ENCODE measurements at regions not wholly inside any gene's neighbourhood (a gene's known extent, or its start where the extent isn't known, plus 50 kb on each side); places are given as distances from the start of the nearest gene placed in this dataset.

- Histone ChIP-seq H3K27ac (ENCODE audit: low read depth in 1 of 2, low read length in 2 of 2) (no peak overlapping the region), H3K27me3 (ENCODE audit: control insufficient read depth in 4 of 4, insufficient read depth in 4 of 4, low read length in 3 of 4) (no peaks in the 10 kb centered on the region), H3K9me3 (ENCODE audit: control insufficient read depth in 4 of 4, low read length in 3 of 4) (no peaks in the 10 kb centered on the region), H3K36me3 (ENCODE audit: control insufficient read depth in 4 of 4, insufficient read depth in 3 of 4, low read depth in 1 of 4, low read length in 3 of 4) (no peaks in the 10 kb centered on the region), H3K4me3 (ENCODE audit: low read depth in 1 of 3, low read length in 3 of 3) (no peak overlapping the region), H3K9ac (ENCODE audit: low read depth in 1 of 2, low read length in 2 of 2) (no peak overlapping the region), H3K4me1 (ENCODE audit: control insufficient read depth in 4 of 4, insufficient read depth in 4 of 4, low read length in 3 of 4) (no peaks in the 10 kb centered on the region)
- TF ChIP-seq ATF3 (IDR thresholded peaks at IDR 0.05) (no peak), EGR1 (IDR thresholded peaks at IDR 0.05; ENCODE audit: low read depth in 2 of 2) (no peak), SP1 (IDR thresholded peaks at IDR 0.05) (no peak), NR2F2 (IDR thresholded peaks at IDR 0.05) (no peak), HNF4G (IDR thresholded peaks at IDR 0.05) (no peak), YY1 (IDR thresholded peaks at IDR 0.05) (no peak), HNF4A (conservative IDR thresholded peaks at IDR 0.05) (no peak), TAF1 (conservative IDR thresholded peaks at IDR 0.05) (no peak), FOXA2 (IDR thresholded peaks at IDR 0.05) (no peak), CTCF (IDR thresholded peaks at IDR 0.05; ENCODE audit: low read depth, low read length, missing input control) (no peak), JUND (IDR thresholded peaks at IDR 0.05) (no peak)
- TF ChIP-seq, protein P1, sequence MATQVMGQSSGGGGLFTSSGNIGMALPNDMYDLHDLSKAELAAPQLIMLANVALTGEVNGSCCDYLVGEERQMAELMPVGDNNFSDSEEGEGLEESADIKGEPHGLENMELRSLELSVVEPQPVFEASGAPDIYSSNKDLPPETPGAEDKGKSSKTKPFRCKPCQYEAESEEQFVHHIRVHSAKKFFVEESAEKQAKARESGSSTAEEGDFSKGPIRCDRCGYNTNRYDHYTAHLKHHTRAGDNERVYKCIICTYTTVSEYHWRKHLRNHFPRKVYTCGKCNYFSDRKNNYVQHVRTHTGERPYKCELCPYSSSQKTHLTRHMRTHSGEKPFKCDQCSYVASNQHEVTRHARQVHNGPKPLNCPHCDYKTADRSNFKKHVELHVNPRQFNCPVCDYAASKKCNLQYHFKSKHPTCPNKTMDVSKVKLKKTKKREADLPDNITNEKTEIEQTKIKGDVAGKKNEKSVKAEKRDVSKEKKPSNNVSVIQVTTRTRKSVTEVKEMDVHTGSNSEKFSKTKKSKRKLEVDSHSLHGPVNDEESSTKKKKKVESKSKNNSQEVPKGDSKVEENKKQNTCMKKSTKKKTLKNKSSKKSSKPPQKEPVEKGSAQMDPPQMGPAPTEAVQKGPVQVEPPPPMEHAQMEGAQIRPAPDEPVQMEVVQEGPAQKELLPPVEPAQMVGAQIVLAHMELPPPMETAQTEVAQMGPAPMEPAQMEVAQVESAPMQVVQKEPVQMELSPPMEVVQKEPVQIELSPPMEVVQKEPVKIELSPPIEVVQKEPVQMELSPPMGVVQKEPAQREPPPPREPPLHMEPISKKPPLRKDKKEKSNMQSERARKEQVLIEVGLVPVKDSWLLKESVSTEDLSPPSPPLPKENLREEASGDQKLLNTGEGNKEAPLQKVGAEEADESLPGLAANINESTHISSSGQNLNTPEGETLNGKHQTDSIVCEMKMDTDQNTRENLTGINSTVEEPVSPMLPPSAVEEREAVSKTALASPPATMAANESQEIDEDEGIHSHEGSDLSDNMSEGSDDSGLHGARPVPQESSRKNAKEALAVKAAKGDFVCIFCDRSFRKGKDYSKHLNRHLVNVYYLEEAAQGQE (IDR thresholded peaks at IDR 0.05): no peak
- TF ChIP-seq, protein P2, sequence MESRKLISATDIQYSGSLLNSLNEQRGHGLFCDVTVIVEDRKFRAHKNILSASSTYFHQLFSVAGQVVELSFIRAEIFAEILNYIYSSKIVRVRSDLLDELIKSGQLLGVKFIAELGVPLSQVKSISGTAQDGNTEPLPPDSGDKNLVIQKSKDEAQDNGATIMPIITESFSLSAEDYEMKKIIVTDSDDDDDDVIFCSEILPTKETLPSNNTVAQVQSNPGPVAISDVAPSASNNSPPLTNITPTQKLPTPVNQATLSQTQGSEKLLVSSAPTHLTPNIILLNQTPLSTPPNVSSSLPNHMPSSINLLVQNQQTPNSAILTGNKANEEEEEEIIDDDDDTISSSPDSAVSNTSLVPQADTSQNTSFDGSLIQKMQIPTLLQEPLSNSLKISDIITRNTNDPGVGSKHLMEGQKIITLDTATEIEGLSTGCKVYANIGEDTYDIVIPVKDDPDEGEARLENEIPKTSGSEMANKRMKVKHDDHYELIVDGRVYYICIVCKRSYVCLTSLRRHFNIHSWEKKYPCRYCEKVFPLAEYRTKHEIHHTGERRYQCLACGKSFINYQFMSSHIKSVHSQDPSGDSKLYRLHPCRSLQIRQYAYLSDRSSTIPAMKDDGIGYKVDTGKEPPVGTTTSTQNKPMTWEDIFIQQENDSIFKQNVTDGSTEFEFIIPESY (IDR thresholded peaks at IDR 0.05): no peak
- TF ChIP-seq, protein P3, sequence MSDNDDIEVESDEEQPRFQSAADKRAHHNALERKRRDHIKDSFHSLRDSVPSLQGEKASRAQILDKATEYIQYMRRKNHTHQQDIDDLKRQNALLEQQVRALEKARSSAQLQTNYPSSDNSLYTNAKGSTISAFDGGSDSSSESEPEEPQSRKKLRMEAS (IDR thresholded peaks at IDR 0.05): no peak
- 89% methylated on average over 8 of the region's 8 CpGs for WGBS
- DNase-seq (ENCODE audit: low spot score): no peak
Measured at GRCh38 chr5:84796399-84796798, 411.7 kb upstream of the EDIL3 start.

- TF ChIP-seq, protein P3 (IDR thresholded peaks at IDR 0.05): no peak
- TF ChIP-seq YY1 (IDR thresholded peaks at IDR 0.05) (no peak), GABPA (IDR thresholded peaks at IDR 0.05 in 1 of 2, conservative IDR thresholded peaks at IDR 0.05 in 1 of 2) (no peak), HNF4G (IDR thresholded peaks at IDR 0.05) (no peak), FOXA2 (IDR thresholded peaks at IDR 0.05) (no peak), EGR1 (IDR thresholded peaks at IDR 0.05; ENCODE audit: low read depth in 2 of 2) (no peak), NR2F2 (IDR thresholded peaks at IDR 0.05) (no peak), RXRA (IDR thresholded peaks at IDR 0.05) (no peak)
- TF ChIP-seq, protein P1 (IDR thresholded peaks at IDR 0.05): no peak
- Histone ChIP-seq H3K36me3 (ENCODE audit: control insufficient read depth in 4 of 4, insufficient read depth in 3 of 4, low read depth in 1 of 4, low read length in 3 of 4) (no peaks in the 10 kb centered on the region), H3K4me1 (ENCODE audit: control insufficient read depth in 4 of 4, insufficient read depth in 4 of 4, low read length in 3 of 4) (no peaks in the 10 kb centered on the region), H3K9ac (ENCODE audit: low read depth in 1 of 2, low read length in 2 of 2) (no peak overlapping the region), H3K4me3 (ENCODE audit: low read depth in 1 of 3, low read length in 3 of 3) (no peak overlapping the region), H3K27ac (ENCODE audit: low read depth in 1 of 2, low read length in 2 of 2) (no peak overlapping the region), H3K27me3 (ENCODE audit: control insufficient read depth in 4 of 4, insufficient read depth in 4 of 4, low read length in 3 of 4) (peaks cover 0 to 1% (median 0%) of the 10 kb centered on the region in 4 donors), H3K9me3 (ENCODE audit: control insufficient read depth in 4 of 4, low read length in 3 of 4) (no peaks in the 10 kb centered on the region)
- 83% methylated on average over 2 of the region's 2 CpGs for WGBS
- no peak for DNase-seq (ENCODE audit: low spot score)
Measured at GRCh38 chr5:84794486-84795035, 409.9 kb upstream of the EDIL3 start.

Measured in liver (tissue), 8 donors.